ENCODE measurements at regions not wholly inside any gene's neighbourhood (a gene's known extent, or its start where the extent isn't known, plus 50 kb on each side); places are given as distances from the start of the nearest gene placed in this dataset.

- TF ChIP-seq CTCF (IDR thresholded peaks at IDR 0.05) (no peak), POLR2A (IDR thresholded peaks at IDR 0.05) (no peak)
Observed at GRCh38 chr7:12749746-12750145, 62.3 kb downstream of the ARL4A start.

Data from suprapubic skin (tissue), 3 donors.